Progenitor cell of endocrine pancreas (in vitro differentiated cells): ENCODE measurements at regions not wholly inside any gene's neighbourhood (a gene's known extent, or its start where the extent isn't known, plus 50 kb on each side); places are given as distances from the start of the nearest gene placed in this dataset.

ENCODE experiments used
- DNase-seq: peaks from one replicate; pipeline ENCODE4 v3.0.0; 2021; ENCODE audit warnings: low spot score; ENCODE audit not compliant: unreplicated experiment
- H3K27ac Mint-ChIP-seq: 2 replicates; pipeline ENCODE4 v1.8.0; 2021; ENCODE audit warnings: mild to moderate bottlenecking, moderate library complexity, mixed read lengths
- H3K27me3 Mint-ChIP-seq: 2 replicates; pipeline ENCODE4 v1.8.0; 2021; ENCODE audit warnings: mixed read lengths
- H3K36me3 Mint-ChIP-seq: 2 replicates; pipeline ENCODE4 v1.8.0; 2022; ENCODE audit warnings: mixed read lengths; ENCODE audit not compliant: insufficient read depth
- H3K4me1 Mint-ChIP-seq: 2 replicates; pipeline ENCODE4 v1.8.0; 2021; ENCODE audit warnings: low read depth, mixed read lengths
- H3K4me3 Mint-ChIP-seq: 2 replicates; pipeline ENCODE4 v1.8.0; 2021; ENCODE audit warnings: low read depth, mild to moderate bottlenecking, moderate library complexity, mixed read lengths
- H3K9me3 Mint-ChIP-seq: 2 replicates; pipeline ENCODE4 v1.8.0; 2021; ENCODE audit warnings: low read depth, mixed read lengths
- CTCF ChIP-seq: fragments of 200-600 bp; sonication (generic); IDR thresholded peaks from one replicate; pipeline ENCODE4 v1.5.0; 2021; ENCODE audit warnings: antibody characterized with exemption, mild to moderate bottlenecking; ENCODE audit not compliant: unreplicated experiment

GRCh38 chr3:186487819-186488218, 56.4 kb downstream of the CRYGS start:
- no peak overlapping the region for H3K4me3 Mint-ChIP-seq
- TF ChIP-seq CTCF, result no peak
- DNase-seq, result no peak

GRCh38 chr3:186487037-186487436, 57.1 kb downstream of the CRYGS start:
- no peaks in the 10 kb centered on the region for H3K9me3 Mint-ChIP-seq
- peaks cover 7% of the 10 kb centered on the region for H3K4me1 Mint-ChIP-seq
- H3K4me3 Mint-ChIP-seq, result no peak overlapping the region
- no peaks in the 10 kb centered on the region for H3K36me3 Mint-ChIP-seq
- no peak overlapping the region for H3K27ac Mint-ChIP-seq
- no peak for DNase-seq
- H3K27me3 Mint-ChIP-seq, result peaks cover 24% of the 10 kb centered on the region
- TF ChIP-seq CTCF, result no peak

More at GRCh38 chr3:186487819-186488218, 56.4 kb downstream of the CRYGS start:
- Mint-ChIP-seq H3K27ac (no peak overlapping the region), H3K27me3 (peaks cover 24% of the 10 kb centered on the region), H3K36me3 (no peaks in the 10 kb centered on the region), H3K9me3 (no peaks in the 10 kb centered on the region), H3K4me1 (peaks cover 6% of the 10 kb centered on the region)

- TF ChIP-seq CTCF, result no peak
- Mint-ChIP-seq H3K9me3 (no peaks in the 10 kb centered on the region), H3K4me1 (peaks cover 7% of the 10 kb centered on the region), H3K36me3 (no peaks in the 10 kb centered on the region), H3K4me3 (no peak overlapping the region), H3K27me3 (peaks cover 15% of the 10 kb centered on the region), H3K27ac (no peak overlapping the region)
- DNase-seq, result no peak
These were observed 60.4 kb downstream of the CRYGS start for GRCh38 chr3:186483611-186484340.

GRCh38 chr3:186481526-186481925, 62.7 kb downstream of the CRYGS start:
- Mint-ChIP-seq H3K27ac (no peak overlapping the region), H3K9me3 (no peaks in the 10 kb centered on the region), H3K4me3 (no peak overlapping the region), H3K4me1 (peaks cover 7% of the 10 kb centered on the region), H3K27me3 (peaks cover 16% of the 10 kb centered on the region), H3K36me3 (no peaks in the 10 kb centered on the region)
- DNase-seq, result no peak
- TF ChIP-seq CTCF, result no peak

- Mint-ChIP-seq H3K36me3 (no peaks in the 10 kb centered on the region), H3K4me1 (peaks cover 2% of the 10 kb centered on the region), H3K9me3 (no peaks in the 10 kb centered on the region), H3K27me3 (peaks cover 26% of the 10 kb centered on the region), H3K4me3 (no peak overlapping the region), H3K27ac (no peak overlapping the region)
- no peak for TF ChIP-seq CTCF
- DNase-seq, result no peak
These were observed 66.3 kb downstream of the CRYGS start for GRCh38 chr3:186477876-186478275.
